22Rv1 (cell line): ENCODE measurements at regions not wholly inside any gene's neighbourhood (a gene's known extent, or its start where the extent isn't known, plus 50 kb on each side); places are given as distances from the start of the nearest gene placed in this dataset.

Experiments
- ZFX ChIP-seq: fragments of 450-650 bp; IDR thresholded peaks from 2 replicates; pipeline ENCODE4 v1.6.1; 2017; ENCODE audit warnings: antibody characterized with exemption, borderline replicate concordance
- TF ChIP-seq, protein P1 (sequence below): fragments of 450-650 bp; IDR thresholded peaks from 2 replicates; pipeline ENCODE4 v1.5.1; 2017; ENCODE audit warnings: mild to moderate bottlenecking

DNA sequence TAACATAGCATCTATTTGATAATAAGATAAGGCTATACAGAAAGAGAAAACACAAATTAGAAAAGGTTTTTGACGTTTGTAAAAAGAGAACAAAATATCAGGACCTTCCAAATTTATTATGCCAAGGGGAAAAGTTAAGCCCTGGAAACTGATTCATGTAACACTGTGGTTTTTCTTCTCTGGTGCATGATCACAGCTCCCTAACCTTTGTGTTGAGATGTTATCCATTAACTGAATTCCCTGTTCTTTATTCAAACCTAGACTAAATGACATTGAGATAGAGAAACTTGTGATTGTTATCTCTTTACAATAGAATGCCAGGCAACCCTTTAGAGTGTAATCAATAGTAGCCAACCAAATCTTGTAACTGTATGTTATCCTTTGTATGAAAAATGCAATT, 141.5 kb upstream of the NRG3 start:
- TF ChIP-seq, protein P1, sequence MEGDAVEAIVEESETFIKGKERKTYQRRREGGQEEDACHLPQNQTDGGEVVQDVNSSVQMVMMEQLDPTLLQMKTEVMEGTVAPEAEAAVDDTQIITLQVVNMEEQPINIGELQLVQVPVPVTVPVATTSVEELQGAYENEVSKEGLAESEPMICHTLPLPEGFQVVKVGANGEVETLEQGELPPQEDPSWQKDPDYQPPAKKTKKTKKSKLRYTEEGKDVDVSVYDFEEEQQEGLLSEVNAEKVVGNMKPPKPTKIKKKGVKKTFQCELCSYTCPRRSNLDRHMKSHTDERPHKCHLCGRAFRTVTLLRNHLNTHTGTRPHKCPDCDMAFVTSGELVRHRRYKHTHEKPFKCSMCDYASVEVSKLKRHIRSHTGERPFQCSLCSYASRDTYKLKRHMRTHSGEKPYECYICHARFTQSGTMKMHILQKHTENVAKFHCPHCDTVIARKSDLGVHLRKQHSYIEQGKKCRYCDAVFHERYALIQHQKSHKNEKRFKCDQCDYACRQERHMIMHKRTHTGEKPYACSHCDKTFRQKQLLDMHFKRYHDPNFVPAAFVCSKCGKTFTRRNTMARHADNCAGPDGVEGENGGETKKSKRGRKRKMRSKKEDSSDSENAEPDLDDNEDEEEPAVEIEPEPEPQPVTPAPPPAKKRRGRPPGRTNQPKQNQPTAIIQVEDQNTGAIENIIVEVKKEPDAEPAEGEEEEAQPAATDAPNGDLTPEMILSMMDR, result no peak
- no peak for TF ChIP-seq ZFX
